Calu3 (cell line): ENCODE measurements at regions not wholly inside any gene's neighbourhood (a gene's known extent, or its start where the extent isn't known, plus 50 kb on each side); places are given as distances from the start of the nearest gene placed in this dataset.

ENCODE experiments used
- BruUV-seq: library from RNA; stranded (reverse); fragments of 400-500 nt; replicated peaks from 2 replicates; lab custom pipeline; 2021; lab: Mats Ljungman, UMichigan
- CTCF ChIA-PET: fragments of 300-600 bp; sonication (Branson Sonifier 250); formaldehyde crosslinking; loops from one replicate; lab custom pipeline; 2022; ENCODE audit warnings: antibody characterized with exemption; lab: Charles Lee
- DNase-seq: peaks from one replicate; pipeline ENCODE4 v3.0.0; 2022
- H3K27ac Mint-ChIP-seq: one replicate; pipeline ENCODE4 v1.8.0; 2022; ENCODE audit warnings: mixed read lengths; ENCODE audit not compliant: unreplicated experiment
- H3K27me3 Mint-ChIP-seq: one replicate; pipeline ENCODE4 v1.8.0; 2022; ENCODE audit warnings: mixed read lengths; ENCODE audit not compliant: unreplicated experiment
- H3K36me3 Mint-ChIP-seq: one replicate; pipeline ENCODE4 v1.8.0; 2022; ENCODE audit warnings: mild to moderate bottlenecking, moderate library complexity, mixed read lengths; ENCODE audit not compliant: insufficient read depth, unreplicated experiment
- H3K4me1 Mint-ChIP-seq: one replicate; pipeline ENCODE4 v1.8.0; 2022; ENCODE audit warnings: mild to moderate bottlenecking, low read depth, mixed read lengths; ENCODE audit not compliant: unreplicated experiment
- H3K4me3 Mint-ChIP-seq: one replicate; pipeline ENCODE4 v1.8.0; 2022; ENCODE audit warnings: mild to moderate bottlenecking, low read depth, moderate library complexity, mixed read lengths; ENCODE audit not compliant: unreplicated experiment
- H3K9me3 Mint-ChIP-seq: one replicate; pipeline ENCODE4 v1.8.0; 2022; ENCODE audit warnings: low read depth, mixed read lengths; ENCODE audit not compliant: unreplicated experiment
- intact Hi-C: fragments of 100-400 bp; cut with micrococcal nuclease; formaldehyde crosslinking; loops from one replicate; pipeline ENCODE4 v1.10.0; 2022; ENCODE audit not compliant: unreplicated experiment
- TF ChIP-seq, protein P1 (sequence below): fragments of 200-600 bp; IDR thresholded peaks from one replicate; pipeline ENCODE4 v1.8.0; 2022; ENCODE audit warnings: antibody characterized with exemption; ENCODE audit not compliant: unreplicated experiment

- H3K36me3 Mint-ChIP-seq: no peaks in the 10 kb centered on the region
- DNase-seq: no peak
- no peak overlapping the region for H3K27ac Mint-ChIP-seq
- TF ChIP-seq, protein P1, sequence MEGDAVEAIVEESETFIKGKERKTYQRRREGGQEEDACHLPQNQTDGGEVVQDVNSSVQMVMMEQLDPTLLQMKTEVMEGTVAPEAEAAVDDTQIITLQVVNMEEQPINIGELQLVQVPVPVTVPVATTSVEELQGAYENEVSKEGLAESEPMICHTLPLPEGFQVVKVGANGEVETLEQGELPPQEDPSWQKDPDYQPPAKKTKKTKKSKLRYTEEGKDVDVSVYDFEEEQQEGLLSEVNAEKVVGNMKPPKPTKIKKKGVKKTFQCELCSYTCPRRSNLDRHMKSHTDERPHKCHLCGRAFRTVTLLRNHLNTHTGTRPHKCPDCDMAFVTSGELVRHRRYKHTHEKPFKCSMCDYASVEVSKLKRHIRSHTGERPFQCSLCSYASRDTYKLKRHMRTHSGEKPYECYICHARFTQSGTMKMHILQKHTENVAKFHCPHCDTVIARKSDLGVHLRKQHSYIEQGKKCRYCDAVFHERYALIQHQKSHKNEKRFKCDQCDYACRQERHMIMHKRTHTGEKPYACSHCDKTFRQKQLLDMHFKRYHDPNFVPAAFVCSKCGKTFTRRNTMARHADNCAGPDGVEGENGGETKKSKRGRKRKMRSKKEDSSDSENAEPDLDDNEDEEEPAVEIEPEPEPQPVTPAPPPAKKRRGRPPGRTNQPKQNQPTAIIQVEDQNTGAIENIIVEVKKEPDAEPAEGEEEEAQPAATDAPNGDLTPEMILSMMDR: no peak
- BruUV-seq: no TSS peak
- CTCF ChIA-PET: no interaction called here
- no peaks in the 10 kb centered on the region for H3K27me3 Mint-ChIP-seq
- intact Hi-C loops: no loop called here
- no peaks in the 10 kb centered on the region for H3K4me1 Mint-ChIP-seq
- no peaks in the 10 kb centered on the region for H3K9me3 Mint-ChIP-seq
- H3K4me3 Mint-ChIP-seq: no peak overlapping the region
Measured at GRCh38 chr13:107803822-107804495, 411.4 kb downstream of the LIG4 start.

DNA sequence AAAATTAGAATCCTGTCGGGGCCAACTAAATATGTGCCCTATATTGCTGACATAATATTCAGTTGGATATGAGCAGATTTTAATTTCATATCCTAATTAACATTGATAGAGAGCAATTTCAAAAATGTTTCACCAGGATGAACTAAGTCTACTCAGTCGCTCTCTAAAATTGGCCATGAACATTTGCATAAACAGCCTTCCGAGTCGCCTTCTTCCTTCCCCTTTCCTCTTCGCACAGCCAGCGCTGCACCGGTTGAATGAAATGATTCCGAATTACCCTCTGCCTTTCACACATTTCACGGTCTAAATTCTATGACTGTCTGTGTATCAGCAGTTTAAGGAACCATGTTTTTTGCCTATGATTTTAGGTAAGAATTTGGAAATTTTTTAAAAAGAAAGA is 413.7 kb downstream of the LIG4 start:
- Mint-ChIP-seq H3K4me1 (no peaks in the 10 kb centered on the region), H3K27ac (no peak overlapping the region)

GRCh38 chr13:107799001-107799400 is 416.3 kb downstream of the LIG4 start:
- TF ChIP-seq, protein P1: no peak
- no peaks in the 10 kb centered on the region for H3K36me3 Mint-ChIP-seq
- no peak overlapping the region for H3K4me3 Mint-ChIP-seq
- DNase-seq: no peak
- H3K27me3 Mint-ChIP-seq: no peaks in the 10 kb centered on the region
- H3K27ac Mint-ChIP-seq: no peak overlapping the region
- BruUV-seq: no TSS peak
- no peaks in the 10 kb centered on the region for H3K9me3 Mint-ChIP-seq
- intact Hi-C loops: no loop called here
- CTCF ChIA-PET: no interaction called here
- no peaks in the 10 kb centered on the region for H3K4me1 Mint-ChIP-seq

More for the DNA sequence above, 413.7 kb downstream of the LIG4 start:
- CTCF ChIA-PET: no interaction called here
- no peaks in the 10 kb centered on the region for H3K9me3 Mint-ChIP-seq
- intact Hi-C loops: no loop called here
- DNase-seq: no peak
- no peak overlapping the region for H3K4me3 Mint-ChIP-seq
- TF ChIP-seq, protein P1: no peak
- no TSS peak for BruUV-seq
- no peaks in the 10 kb centered on the region for H3K27me3 Mint-ChIP-seq
- no peaks in the 10 kb centered on the region for H3K36me3 Mint-ChIP-seq

DNA sequence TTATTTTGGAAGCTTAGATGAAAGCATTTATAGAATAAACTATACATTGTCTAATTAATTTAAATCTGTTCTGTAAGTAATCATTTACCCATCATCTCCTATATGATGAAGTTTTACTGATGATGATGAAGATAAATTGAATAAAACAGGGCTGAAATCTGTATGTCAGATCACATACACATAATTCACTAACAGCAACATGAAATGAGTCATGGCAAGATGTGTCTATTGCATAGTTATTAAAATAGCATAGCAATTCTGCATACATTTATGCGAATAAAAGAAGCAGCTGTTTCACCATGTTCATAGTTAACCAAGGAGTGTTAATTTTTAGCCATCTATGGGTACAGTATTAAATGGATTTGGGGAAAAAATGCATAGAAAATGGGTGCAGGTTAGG is 424.9 kb downstream of the LIG4 start:
- intact Hi-C loops: no loop called here
- no peaks in the 10 kb centered on the region for H3K9me3 Mint-ChIP-seq
- H3K36me3 Mint-ChIP-seq: no peaks in the 10 kb centered on the region
- no peak for DNase-seq
- TF ChIP-seq, protein P1: no peak
- no TSS peak for BruUV-seq
- H3K27ac Mint-ChIP-seq: no peak overlapping the region
- H3K4me3 Mint-ChIP-seq: no peak overlapping the region
- H3K27me3 Mint-ChIP-seq: no peaks in the 10 kb centered on the region
- H3K4me1 Mint-ChIP-seq: no peaks in the 10 kb centered on the region
- CTCF ChIA-PET: no interaction called here
